ENCODE measurements at regions not wholly inside any gene's neighbourhood (a gene's known extent, or its start where the extent isn't known, plus 50 kb on each side); places are given as distances from the start of the nearest gene placed in this dataset.

DNA sequence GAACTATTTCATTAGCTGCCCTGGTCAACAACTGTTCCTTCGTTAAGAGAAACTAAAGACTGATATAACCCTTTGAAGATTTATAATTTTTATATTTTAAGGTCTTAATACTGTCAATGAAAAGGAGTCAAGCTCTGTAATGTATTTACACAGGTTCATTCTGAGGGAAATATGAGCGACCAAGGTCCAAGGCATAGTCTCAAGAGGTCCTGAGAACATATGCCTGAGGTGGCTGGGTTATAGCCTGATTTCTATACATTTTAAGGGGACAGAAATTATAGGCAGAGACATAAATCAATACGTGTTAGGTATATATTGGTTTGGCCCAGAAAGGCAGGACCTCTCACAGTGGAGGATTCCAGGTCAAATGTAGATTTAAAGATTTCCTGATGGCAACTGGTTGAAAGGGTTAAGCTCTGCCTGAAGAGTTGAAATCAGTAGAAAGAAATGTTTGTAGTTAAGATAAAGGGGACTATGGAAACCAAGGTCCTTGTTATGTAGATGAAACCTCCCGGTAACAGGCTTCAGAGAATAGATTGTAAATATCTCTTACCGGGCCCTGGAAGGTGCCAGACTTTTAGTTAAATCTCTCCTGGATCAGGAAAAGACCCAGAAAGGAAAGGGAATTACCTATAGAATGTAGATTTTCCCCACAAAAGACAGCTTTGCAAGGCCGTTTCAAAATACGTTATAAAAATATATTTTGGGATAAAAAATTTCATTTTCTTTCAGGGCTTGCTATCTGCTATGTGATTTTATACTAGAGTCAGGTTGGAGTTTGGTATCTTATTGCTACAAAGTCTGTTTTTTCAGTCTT is 107.3 kb upstream of the PRLR start:
- no peak overlapping the region for H3K4me3 ChIP-seq (ENCODE audit: low read depth, low read length)
- CTCF ChIA-PET = no interaction called here
- POLR2A ChIA-PET = no interaction called here
- TF ChIP-seq, protein P1, sequence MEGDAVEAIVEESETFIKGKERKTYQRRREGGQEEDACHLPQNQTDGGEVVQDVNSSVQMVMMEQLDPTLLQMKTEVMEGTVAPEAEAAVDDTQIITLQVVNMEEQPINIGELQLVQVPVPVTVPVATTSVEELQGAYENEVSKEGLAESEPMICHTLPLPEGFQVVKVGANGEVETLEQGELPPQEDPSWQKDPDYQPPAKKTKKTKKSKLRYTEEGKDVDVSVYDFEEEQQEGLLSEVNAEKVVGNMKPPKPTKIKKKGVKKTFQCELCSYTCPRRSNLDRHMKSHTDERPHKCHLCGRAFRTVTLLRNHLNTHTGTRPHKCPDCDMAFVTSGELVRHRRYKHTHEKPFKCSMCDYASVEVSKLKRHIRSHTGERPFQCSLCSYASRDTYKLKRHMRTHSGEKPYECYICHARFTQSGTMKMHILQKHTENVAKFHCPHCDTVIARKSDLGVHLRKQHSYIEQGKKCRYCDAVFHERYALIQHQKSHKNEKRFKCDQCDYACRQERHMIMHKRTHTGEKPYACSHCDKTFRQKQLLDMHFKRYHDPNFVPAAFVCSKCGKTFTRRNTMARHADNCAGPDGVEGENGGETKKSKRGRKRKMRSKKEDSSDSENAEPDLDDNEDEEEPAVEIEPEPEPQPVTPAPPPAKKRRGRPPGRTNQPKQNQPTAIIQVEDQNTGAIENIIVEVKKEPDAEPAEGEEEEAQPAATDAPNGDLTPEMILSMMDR (IDR thresholded peaks at IDR 0.05; ENCODE audit: insufficient read depth, low read length, missing control alignments) = no peak
- no peak for DNase-seq (ENCODE audit: low read depth, low spot score)

DNA sequence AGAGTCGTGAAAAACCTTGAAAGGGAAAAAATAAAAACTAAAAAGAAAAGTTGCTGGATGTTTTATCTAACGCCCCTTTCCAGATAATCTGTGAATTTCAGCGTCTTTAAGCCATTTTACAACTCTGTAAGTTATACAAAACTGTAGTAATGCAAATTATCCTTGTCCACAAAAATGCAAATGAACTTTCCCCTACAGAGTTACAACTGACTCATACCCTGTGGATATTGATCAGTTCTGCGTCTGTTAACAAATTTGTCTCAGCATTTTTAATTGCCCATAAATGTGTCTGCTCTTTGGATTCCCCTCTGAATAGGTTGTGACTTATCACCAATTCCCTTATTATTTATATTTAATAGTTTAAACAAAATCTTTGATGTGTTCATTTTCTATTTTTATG is 105.9 kb upstream of the PRLR start:
- no peak for DNase-seq (ENCODE audit: low read depth, low spot score)
- TF ChIP-seq, protein P1 (IDR thresholded peaks at IDR 0.05; ENCODE audit: insufficient read depth, low read length, missing control alignments) = no peak
- CTCF ChIA-PET = no interaction called here
- POLR2A ChIA-PET = no interaction called here
- H3K4me3 ChIP-seq (ENCODE audit: low read depth, low read length) = no peak overlapping the region

DNA sequence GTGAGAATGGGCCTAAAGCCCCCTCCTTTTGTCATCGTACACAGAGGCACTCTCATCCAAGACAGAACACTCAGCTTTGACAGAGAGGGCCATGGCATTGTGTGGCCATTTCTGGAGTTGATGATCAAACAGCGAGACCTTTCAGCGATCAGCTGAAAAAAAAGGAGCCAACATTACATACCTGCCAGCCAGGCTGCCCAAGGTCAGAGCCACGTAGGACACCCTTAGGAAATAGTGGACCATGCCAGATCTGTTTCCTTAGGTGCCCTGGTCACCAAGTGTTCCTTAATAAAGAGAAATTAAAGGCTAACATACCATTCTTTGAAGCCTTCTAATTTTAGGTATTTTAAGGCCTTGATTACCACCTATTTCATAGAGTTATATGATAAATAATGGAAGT is 105.5 kb upstream of the PRLR start:
- no peak for DNase-seq (ENCODE audit: low read depth, low spot score)
- H3K4me3 ChIP-seq (ENCODE audit: low read depth, low read length) = no peak overlapping the region
- ChIA-PET POLR2A (no interaction called here), CTCF (no interaction called here)
- TF ChIP-seq, protein P1 (IDR thresholded peaks at IDR 0.05; ENCODE audit: insufficient read depth, low read length, missing control alignments) = no peak

DNA sequence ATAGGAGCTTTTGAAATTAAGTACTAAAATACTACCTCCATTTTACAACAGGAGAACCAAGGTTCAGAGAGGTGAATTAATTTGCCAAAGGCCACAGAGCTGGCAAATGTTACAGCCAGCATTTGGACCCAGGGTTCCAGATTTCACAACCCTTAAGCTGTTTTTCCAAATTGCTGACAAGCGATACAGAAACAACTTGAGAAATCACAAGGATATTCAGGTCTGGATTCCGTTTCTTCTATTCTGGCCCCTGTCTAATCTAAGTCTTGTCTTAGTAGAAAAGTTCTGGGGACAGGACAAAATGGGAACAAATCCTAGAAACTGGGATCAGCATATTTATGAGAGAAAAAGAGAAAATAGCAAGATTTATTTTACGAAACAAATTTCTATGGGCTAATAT is 103.1 kb upstream of the PRLR start:
- no peak overlapping the region for H3K4me3 ChIP-seq (ENCODE audit: low read depth, low read length)
- ChIA-PET POLR2A (no interaction called here), CTCF (no interaction called here)
- TF ChIP-seq, protein P1 (IDR thresholded peaks at IDR 0.05; ENCODE audit: insufficient read depth, low read length, missing control alignments) = no peak
- DNase-seq (ENCODE audit: low read depth, low spot score) = no peak

DNA sequence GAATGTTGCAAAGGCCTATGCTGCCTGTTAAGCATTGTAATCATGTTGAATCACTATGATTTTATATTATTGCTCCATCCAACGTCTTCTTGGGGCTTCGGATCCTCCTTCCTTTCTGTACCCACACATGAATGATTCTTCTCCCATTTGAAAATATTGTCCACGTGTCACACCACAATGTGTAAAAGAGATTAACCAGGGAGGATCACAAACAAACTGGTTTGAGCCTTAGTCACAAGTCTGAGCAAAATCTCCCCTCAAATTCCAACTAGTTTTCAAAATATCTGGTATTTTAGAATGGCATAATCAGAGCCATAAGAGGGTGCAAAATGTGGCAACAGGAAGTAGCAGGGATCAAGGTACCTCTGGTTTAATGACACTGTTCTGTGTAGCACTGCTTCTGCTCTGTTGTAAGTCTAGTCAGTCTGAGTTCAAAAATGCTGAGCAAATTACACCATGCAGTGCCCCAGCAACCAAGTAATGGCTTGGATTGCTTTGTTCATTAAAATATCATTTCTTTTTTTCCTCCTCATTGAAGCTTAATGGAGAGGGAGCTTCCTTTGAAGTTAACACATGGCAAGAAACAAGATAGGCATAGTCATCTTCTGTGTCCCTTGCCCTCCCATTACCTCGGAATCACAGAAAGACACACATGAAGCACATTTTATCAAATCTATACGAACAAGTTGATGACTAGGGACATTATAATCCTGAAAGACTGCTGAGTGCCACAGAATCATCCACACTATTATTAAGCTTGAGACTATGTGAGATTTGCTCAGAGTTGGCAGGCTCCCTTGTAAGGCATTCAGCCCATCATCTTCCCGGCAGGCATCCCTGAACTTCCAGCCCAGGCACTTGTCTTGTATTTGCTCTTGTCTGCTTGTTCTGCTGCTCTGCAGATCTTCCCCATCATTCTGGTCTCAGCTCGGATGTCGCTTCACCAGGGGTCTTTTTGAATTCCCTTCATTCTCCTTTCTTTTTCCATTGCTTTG is 102.0 kb upstream of the PRLR start:
- DNase-seq (ENCODE audit: low read depth, low spot score) = no peak
- ChIA-PET CTCF (no interaction called here), POLR2A (no interaction called here)
- H3K4me3 ChIP-seq (ENCODE audit: low read depth, low read length) = no peak overlapping the region
- TF ChIP-seq, protein P1 (IDR thresholded peaks at IDR 0.05; ENCODE audit: insufficient read depth, low read length, missing control alignments) = no peak

DNA sequence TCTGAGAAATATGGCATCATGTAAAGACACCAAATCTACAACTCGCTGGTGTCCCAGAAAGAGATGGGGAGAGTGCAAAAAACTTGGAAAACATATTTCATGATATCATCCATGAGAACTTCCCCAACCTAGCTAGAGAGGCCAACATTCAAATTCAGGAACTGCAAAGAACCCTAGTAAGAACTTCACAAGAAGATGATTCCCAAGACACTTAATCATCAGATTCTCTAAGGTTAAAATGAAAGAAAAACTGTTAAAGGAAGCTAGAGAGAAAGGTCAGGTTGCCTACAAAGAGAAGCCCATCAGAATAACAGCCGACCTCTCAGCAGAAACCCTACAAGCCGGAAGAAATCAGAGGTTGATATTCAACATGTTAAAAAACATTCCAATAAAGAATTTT is 95.5 kb upstream of the PRLR start:
- CTCF ChIA-PET = no interaction called here

More for the DNA sequence above, 95.5 kb upstream of the PRLR start:
- no peak overlapping the region for H3K4me3 ChIP-seq (ENCODE audit: low read depth, low read length)
- DNase-seq (ENCODE audit: low read depth, low spot score) = no peak
- POLR2A ChIA-PET = no interaction called here
- TF ChIP-seq, protein P1 (IDR thresholded peaks at IDR 0.05; ENCODE audit: insufficient read depth, low read length, missing control alignments) = no peak

Data from AG04449 (cell line).